ENCODE measurements at regions not wholly inside any gene's neighbourhood (a gene's known extent, or its start where the extent isn't known, plus 50 kb on each side); places are given as distances from the start of the nearest gene placed in this dataset.

GRCh38 chr2:2750867-2751714 is 420.0 kb upstream of the MYT1L start:
- Histone ChIP-seq H3K79me2 (ENCODE audit: insufficient read depth) (no peaks in the 10 kb centered on the region), H2AFZ (ENCODE audit: low read depth) (no peak overlapping the region), H3K9me2 (no peaks in the 10 kb centered on the region), H3K36me3 (replicated peaks in 1 of 2; ENCODE audit: control insufficient read depth in 1 of 2, insufficient read depth in 2 of 2, low read length in 1 of 2) (no peaks in the 10 kb centered on the region), H3K27ac (ENCODE audit: low read depth in 2 of 2, low read length in 1 of 2) (no peak overlapping the region), H3K4me1 (ENCODE audit: control insufficient read depth in 1 of 2, insufficient read depth in 2 of 2, low read depth in 1 of 2, low read length in 1 of 2) (peaks cover 0 to 6% of the 10 kb centered on the region in 2 experiments; a peak in 1 of 4 replicates), H3K27me3 (ENCODE audit: insufficient read depth) (no peaks in the 10 kb centered on the region), H3K9ac (no peak overlapping the region), H3K4me3 (ENCODE audit: low read depth in 2 of 2, low read length in 1 of 2) (no peak overlapping the region), H3K9me3 (no peaks in the 10 kb centered on the region), H4K20me1 (ENCODE audit: insufficient read depth) (no peaks in the 10 kb centered on the region), H3F3A (replicated peaks; ENCODE audit: insufficient read depth) (no peaks in the 10 kb centered on the region), H3K4me2 (no peak overlapping the region)
- DNase-seq, result no peak
- TF ChIP-seq NFIC (IDR thresholded peaks at IDR 0.05; ENCODE audit: borderline replicate concordance) (no peak), FOXJ3 (CRISPR knock-in tag; IDR thresholded peaks at IDR 0.05) (no peak), CHD2 (IDR thresholded peaks at IDR 0.05; ENCODE audit: low read length, partially characterized antibody) (no peak), USF2 (IDR thresholded peaks at IDR 0.05; ENCODE audit: borderline replicate concordance, low read depth, low read length) (no peak), FOSL2 (IDR thresholded peaks at IDR 0.05; ENCODE audit: borderline replicate concordance, low read depth) (no peak), RFX5 (IDR thresholded peaks at IDR 0.05; ENCODE audit: low read length) (no peak), EP300 (IDR thresholded peaks at IDR 0.05; ENCODE audit: borderline replicate concordance in 1 of 2, low read depth in 1 of 2, low read length in 1 of 2) (no peak), USF1 (IDR thresholded peaks at IDR 0.05; ENCODE audit: borderline replicate concordance, low read depth) (no peak), TCF12 (IDR thresholded peaks at IDR 0.05) (no peak), YY1 (IDR thresholded peaks at IDR 0.05; ENCODE audit: low read depth) (no peak), REST (IDR thresholded peaks at IDR 0.05; ENCODE audit: low read depth, low read length) (no peak), SIN3A (IDR thresholded peaks at IDR 0.05; ENCODE audit: borderline replicate concordance, low read depth, low read length) (no peak)
- WGBS (ENCODE audit: low lambda C conversion rate), result 82% methylated on average over 44 of the region's 44 CpGs
- ChIA-PET POLR2A (no interaction called here), CTCF (no interaction called here)
